HG02763 (cell line): ENCODE measurements at regions not wholly inside any gene's neighbourhood (a gene's known extent, or its start where the extent isn't known, plus 50 kb on each side); places are given as distances from the start of the nearest gene placed in this dataset.

Experiments
- ATAC-seq: cut with Tn5 transposase; IDR thresholded peaks from one replicate; pipeline ENCODE4 v1.9.1; 2021; ENCODE audit warnings: mild to moderate bottlenecking, moderate library complexity; ENCODE audit not compliant: unreplicated experiment

- no peak for ATAC-seq
Observed at GRCh38 chr20:12353842-12354241, 436.1 kb downstream of the BTBD3 start.

- no peak for ATAC-seq
Observed at GRCh38 chr20:12354725-12355124, 437.0 kb downstream of the BTBD3 start.

- no peak for ATAC-seq
Observed at GRCh38 chr20:12355185-12355584, 437.5 kb downstream of the BTBD3 start.

- no peak for ATAC-seq
Observed at GRCh38 chr20:12358006-12358654, 440.4 kb downstream of the BTBD3 start.

GRCh38 chr20:12358655-12359009 lies 440.9 kb downstream of the BTBD3 start:
- no peak for ATAC-seq

- ATAC-seq: no peak
Observed at GRCh38 chr20:12371990-12372389, 454.3 kb downstream of the BTBD3 start.

GRCh38 chr20:12372557-12372956 lies 454.9 kb downstream of the BTBD3 start:
- no peak for ATAC-seq

GRCh38 chr20:12375967-12376366 lies 458.3 kb downstream of the BTBD3 start:
- no peak for ATAC-seq

- ATAC-seq: no peak
Observed at GRCh38 chr20:12383821-12384220, 466.1 kb downstream of the BTBD3 start.

GRCh38 chr20:12386821-12387220 lies 469.1 kb downstream of the BTBD3 start:
- ATAC-seq: no peak

GRCh38 chr20:12391099-12391498 lies 473.4 kb downstream of the BTBD3 start:
- no peak for ATAC-seq

GRCh38 chr20:12394786-12395185 lies 477.1 kb downstream of the BTBD3 start:
- no peak for ATAC-seq

GRCh38 chr20:12395353-12395752 lies 477.7 kb downstream of the BTBD3 start:
- ATAC-seq: no peak

GRCh38 chr20:12395760-12396159 lies 478.1 kb downstream of the BTBD3 start:
- ATAC-seq: no peak

GRCh38 chr20:12399110-12399836 lies 481.6 kb downstream of the BTBD3 start:
- no peak for ATAC-seq

GRCh38 chr20:12404941-12405340 lies 487.2 kb downstream of the BTBD3 start:
- ATAC-seq: no peak

GRCh38 chr20:12406978-12407377 lies 489.3 kb downstream of the BTBD3 start:
- ATAC-seq: no peak

- no peak for ATAC-seq
Observed at GRCh38 chr20:12409501-12409900, 491.8 kb downstream of the BTBD3 start.

- no peak for ATAC-seq
Observed at GRCh38 chr20:12410783-12411182, 493.1 kb downstream of the BTBD3 start.

GRCh38 chr20:12411246-12411940 lies 493.7 kb downstream of the BTBD3 start:
- ATAC-seq: no peak

GRCh38 chr20:12413116-12413515 lies 495.4 kb downstream of the BTBD3 start:
- no peak for ATAC-seq
